Fibroblast of upper back skin (primary cell): ENCODE measurements at regions not wholly inside any gene's neighbourhood (a gene's known extent, or its start where the extent isn't known, plus 50 kb on each side); places are given as distances from the start of the nearest gene placed in this dataset.

Source experiments
- DNase-seq: peaks from one replicate; pipeline ENCODE4 v3.0.0-alpha.2; 2013

DNA sequence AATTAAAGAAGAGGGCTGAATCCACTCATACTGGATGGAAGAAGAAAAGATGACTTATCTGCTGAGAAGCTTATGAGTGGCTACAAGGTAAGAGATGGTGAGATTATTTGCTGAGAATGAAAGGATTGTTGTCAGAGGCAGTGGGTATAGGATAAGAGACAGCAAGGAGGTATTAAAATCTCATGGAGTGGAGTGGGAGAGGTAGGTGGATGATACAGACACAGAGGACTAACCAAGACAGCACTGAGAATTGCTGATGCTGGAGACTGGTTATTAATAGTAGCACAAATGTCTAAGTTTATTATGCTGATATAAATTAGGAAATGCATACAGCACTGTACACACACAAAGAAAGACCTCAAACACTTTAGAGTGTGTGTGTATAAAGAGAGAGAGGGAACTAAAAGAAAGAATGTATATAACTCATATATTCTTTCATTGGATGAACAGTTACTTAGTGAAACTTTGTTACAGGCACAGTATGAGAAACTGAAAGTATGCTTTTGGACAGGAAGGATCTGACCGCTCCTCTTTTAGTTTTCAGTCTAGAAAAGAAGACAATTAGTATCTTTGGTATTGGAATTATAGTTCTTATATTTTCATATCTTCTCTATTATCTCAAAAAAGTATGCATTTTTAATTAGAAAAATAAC is 543.1 kb downstream of the LRFN5 start:
- no peak for DNase-seq

DNA sequence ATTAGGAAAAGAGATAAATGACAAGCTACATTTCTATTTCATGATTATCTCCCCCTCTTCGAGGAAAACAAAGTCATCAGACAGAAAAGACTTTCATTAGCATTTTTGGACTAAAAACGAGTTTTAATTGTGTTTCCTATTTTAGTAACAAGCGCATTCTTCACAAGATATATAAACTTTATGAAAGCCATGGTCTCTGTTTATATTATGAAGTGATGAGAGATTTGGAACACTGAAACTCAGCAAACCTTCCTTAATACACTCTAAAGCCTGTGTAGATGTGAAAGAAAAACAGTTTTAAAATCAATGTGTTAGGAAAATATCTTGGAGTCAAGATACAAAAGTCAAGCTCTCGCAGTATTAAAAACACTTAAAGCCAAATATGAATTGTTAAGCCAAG is 539.1 kb downstream of the LRFN5 start:
- no peak for DNase-seq

DNA sequence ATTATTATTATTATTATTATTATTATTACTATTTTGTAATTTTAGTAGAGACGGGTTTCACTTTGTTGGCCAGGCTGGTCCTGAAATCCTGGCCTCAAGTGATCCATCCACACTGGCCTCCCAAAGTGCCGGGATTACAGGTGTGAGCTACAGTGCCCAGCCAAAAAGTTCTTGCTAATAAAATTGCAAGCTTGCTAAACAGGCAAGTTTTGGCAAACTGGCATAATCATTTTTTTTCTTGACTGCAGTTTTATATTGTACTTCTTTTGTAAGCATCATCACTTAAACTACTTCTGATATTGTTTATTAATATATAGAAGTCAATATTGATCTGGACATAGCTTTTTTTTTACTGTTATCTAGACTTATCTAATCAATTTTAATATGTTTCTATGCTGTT is 536.4 kb downstream of the LRFN5 start:
- DNase-seq, result no peak

- DNase-seq, result no peak
Observed at GRCh38 chr14:42141328-42141727, 534.7 kb downstream of the LRFN5 start.

DNA sequence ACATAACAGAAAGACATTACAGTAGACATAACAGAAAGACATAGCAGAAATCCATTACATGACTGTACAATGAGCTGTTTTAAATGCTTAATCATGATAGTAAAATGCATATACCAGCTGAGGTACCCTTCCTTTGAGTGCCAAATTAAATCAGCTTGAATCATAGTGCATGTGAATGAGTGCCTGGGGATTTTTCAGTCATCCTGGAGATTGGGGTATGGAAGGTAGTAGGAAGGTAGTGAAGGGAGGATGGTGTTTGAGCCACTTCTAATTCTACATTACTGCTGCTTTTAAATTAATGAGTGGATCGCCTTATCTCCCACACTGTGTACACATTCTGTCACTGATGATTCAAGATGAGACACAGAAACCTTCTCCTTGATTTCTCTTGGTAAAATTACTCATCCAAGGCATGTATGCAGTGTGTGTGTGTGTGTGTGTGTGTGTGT is 534.2 kb downstream of the LRFN5 start:
- DNase-seq, result peak; percentile 84

- peak; percentile 46 for DNase-seq
Observed at GRCh38 chr14:42140001-42140400, 533.3 kb downstream of the LRFN5 start.

- no peak for DNase-seq
Observed at GRCh38 chr14:42138406-42138805, 531.7 kb downstream of the LRFN5 start.

GRCh38 chr14:42130815-42131214 is 524.1 kb downstream of the LRFN5 start:
- no peak for DNase-seq

DNA sequence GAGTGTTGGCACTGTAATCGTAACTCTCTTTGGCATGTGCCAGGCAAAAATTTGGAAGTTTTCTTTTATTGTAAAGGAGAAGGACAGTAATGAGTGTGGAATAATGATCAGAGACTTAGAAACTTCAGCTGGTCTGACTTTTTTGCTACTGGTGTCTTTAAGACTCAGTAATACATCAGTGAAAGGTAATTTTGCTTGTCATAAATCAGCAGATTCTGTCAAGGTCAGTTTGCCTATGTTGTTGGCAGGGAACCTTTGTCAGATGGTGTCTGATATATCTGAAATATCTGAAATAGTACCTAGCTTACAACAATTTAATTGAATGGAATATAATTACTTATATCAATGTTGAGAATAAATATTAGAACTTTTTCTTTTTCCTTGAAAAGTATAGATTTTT is 516.9 kb downstream of the LRFN5 start:
- no peak for DNase-seq

- DNase-seq, result no peak
Observed at GRCh38 chr14:42113358-42114069, 506.8 kb downstream of the LRFN5 start.

DNA sequence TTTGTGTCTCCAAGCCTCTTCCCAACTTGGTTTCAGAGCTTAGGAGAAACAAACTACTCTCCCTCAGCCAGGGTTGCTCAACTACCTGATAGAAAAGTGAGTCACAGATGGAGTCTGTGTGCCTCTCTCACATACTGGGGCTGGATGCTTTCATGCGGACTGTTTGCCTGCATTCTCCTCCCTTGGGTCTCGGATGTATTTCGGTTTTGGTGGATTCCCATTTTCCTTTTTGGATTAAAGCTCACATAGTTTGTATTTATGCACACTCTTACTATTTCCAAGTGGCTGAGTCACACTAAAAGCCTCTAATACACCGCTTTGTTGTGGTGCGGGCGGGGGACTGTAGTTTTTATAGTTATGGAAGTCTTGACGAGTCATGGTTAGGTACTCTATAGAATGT is 505.4 kb downstream of the LRFN5 start:
- DNase-seq, result peak; percentile 66

DNA sequence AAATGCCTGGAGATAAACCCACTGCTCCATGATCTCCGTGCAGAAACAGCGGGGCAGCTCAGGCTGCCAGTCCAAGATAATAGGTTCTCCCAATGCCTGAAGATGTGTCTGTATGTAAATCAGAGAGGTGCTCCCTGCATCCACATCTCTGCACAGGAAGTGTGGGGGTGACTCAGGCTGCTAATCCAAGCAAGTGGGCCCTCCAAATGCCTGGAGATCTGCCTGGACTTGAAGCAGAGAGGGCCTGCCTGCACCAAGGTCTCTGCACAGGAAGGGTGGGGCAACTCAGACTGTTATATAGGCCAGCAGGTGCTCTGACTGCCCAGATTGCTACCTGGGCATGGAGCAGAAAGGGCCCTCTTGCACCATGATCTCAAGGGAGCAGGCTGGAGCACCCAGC is 504.7 kb downstream of the LRFN5 start:
- DNase-seq, result no peak

DNA sequence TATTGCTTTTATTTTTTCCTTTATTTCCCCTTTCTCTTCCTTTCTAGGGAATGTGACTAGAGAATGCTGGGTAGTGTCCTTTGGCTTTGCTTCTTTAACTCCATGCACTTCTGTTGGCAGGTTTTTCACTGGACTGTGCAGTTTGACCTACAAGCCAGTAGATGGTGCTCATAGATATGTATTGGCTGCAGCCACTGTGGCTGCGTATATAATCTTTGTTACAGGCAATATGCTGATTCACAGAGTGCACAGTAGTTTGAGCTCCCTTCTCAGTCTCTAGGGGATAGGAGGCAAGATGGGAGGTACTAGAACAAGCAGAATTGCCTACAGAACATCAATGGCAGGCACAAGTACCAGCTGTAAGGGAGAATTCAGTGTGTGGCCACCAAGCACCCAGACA is 503.5 kb downstream of the LRFN5 start:
- DNase-seq, result peak; percentile 66

GRCh38 chr14:42095155-42095554 is 488.5 kb downstream of the LRFN5 start:
- no peak for DNase-seq

GRCh38 chr14:42090122-42090521 is 483.4 kb downstream of the LRFN5 start:
- DNase-seq, result peak; percentile 17

DNA sequence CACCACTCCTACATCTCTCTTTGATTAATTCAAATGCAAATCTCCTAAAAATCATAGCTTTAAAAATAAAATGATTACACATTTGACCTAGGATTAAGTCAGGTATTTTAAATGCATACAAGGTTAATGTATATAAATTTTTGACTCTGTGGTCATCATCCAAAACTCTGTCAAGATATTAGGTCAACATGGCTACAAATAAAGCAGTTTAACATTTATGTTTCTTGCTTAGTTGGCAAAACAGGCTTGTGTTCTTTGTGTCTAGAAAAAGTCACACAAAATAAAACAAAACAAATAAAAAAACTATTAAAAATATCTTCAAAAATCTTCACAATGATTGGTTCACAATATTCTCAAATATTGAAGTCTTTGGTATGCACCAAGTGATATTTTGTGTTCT is 473.2 kb downstream of the LRFN5 start:
- no peak for DNase-seq

GRCh38 chr14:42078345-42078744 is 471.7 kb downstream of the LRFN5 start:
- DNase-seq, result no peak

DNA sequence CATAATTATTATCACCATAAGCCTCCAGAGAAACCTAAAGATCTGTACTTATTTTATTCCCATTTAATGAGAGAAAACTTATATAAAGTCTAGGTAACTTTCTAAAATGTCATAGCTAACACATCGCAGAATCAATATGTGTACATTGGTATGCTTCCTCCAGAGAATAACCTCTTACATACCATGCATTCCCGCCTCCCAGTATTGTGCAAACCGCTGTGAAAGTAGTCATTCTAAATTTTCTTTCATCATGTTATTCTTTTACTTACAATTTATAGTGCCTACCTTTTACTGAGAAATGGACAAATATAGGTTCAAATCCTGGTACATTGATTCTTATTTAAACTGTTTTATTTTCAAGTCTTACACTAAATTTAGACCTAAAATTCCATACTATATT is 463.4 kb downstream of the LRFN5 start:
- peak; percentile 69 for DNase-seq

GRCh38 chr14:42057111-42057510 is 450.4 kb downstream of the LRFN5 start:
- DNase-seq, result peak; percentile 52

- DNase-seq, result peak; percentile 56
Observed at GRCh38 chr14:42047421-42048055, 440.9 kb downstream of the LRFN5 start.

- peak; percentile 80 for DNase-seq
Observed at GRCh38 chr14:42045383-42045782, 438.7 kb downstream of the LRFN5 start.

- DNase-seq, result peak; percentile 5
Observed at GRCh38 chr14:42028607-42029006, 421.9 kb downstream of the LRFN5 start.

DNA sequence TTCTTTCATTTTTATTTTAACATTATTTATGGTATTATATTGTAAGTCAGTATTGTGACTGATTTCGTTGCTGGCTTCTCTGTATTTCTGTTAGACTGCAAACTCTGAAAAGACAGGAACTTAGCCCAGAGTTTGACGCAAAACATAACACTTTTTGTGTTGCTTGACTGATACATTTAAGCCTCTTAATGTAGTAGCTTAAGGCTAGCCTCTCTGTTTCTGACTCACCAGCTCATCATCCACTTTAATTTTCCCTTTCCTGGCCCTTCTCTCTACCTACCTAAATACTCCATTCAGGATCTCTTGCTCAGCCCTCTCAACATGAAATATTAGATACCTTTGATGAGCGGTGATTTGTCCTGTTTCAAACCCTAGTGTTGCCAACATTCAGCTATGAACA is 420.6 kb downstream of the LRFN5 start:
- DNase-seq, result no peak

DNA sequence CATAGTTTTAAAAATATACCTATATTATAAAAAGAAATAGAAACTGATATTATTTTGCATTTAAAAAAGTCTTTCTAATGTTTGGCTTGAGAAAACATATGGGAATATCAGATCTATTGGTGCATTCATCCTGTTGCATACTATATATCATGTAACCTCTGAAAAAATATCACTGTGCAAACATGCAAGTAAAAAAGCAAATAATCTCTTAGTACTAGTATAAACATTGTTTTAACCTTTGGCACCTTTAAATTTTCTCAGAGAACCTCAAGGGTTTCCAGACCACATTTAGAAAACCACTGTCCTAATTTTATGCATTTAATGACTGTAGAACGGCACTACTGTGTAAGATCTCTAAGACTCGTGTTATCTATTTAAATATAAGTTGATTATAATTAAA is 416.8 kb downstream of the LRFN5 start:
- no peak for DNase-seq
